Thyroid gland (tissue), 4 donors: ENCODE measurements at regions not wholly inside any gene's neighbourhood (a gene's known extent, or its start where the extent isn't known, plus 50 kb on each side); places are given as distances from the start of the nearest gene placed in this dataset.

Experiments
- DNase-seq, 2 donors: peaks; one replicate each; pipeline ENCODE4 v3.0.0-alpha.2; 2019
- H3K27ac ChIP-seq, 3 donors: fragments of 200-600 bp; sonication (generic); 1 replicate in 2 of 3; 2 replicates in 1 of 3; pipeline ENCODE4 v1.5.1; 2016 to 2019; ENCODE audit warnings: mild to moderate bottlenecking in 1 of 3, moderate library complexity in 1 of 3
- H3K27me3 ChIP-seq: fragments of 200-600 bp; sonication (generic); one replicate; pipeline ENCODE4 v1.5.1; 2019
- H3K36me3 ChIP-seq, 2 donors: fragments of 200-600 bp; sonication (generic); one replicate each; pipeline ENCODE4 v1.5.1; 2016 to 2019
- H3K4me1 ChIP-seq, 2 donors: fragments of 200-600 bp; sonication (generic); one replicate each; pipeline ENCODE4 v1.5.1; 2017 to 2019
- H3K4me3 ChIP-seq, 3 donors: fragments of 200-600 bp; sonication (generic); replicated peaks in 1 of 3; 1 replicate in 2 of 3; 2 replicates in 1 of 3; pipeline ENCODE4 v1.5.1; 2016; ENCODE audit warnings: mild to moderate bottlenecking in 1 of 3
- H3K9me3 ChIP-seq: fragments of 200-600 bp; sonication (generic); one replicate; pipeline ENCODE4 v1.5.1; 2017
- POLR2A ChIP-seq, 2 donors: fragments of 450-650 bp; IDR thresholded peaks; one replicate each; pipeline ENCODE4 v1.6.1; 2017; ENCODE audit warnings: antibody characterized with exemption in 2 of 2, mild to moderate bottlenecking in 2 of 2, moderate library complexity in 1 of 2
- WGBS, 2 donors: methylation state at CpG; one replicate each; pipeline ENCODE4 v1.1.5; 2017; 5-methylcytosine and 5-hydroxymethylcytosine counted together
- intact Hi-C: fragments of 100-400 bp; cut with DNase I; formaldehyde crosslinking; loops from one replicate; pipeline ENCODE4 v1.15.1; 2023
- TF ChIP-seq, protein P1 (sequence below), 6 experiments: fragments of 200-600 bp in 3 of 6; fragments of 450-650 bp in 3 of 6; sonication (generic) in 3 of 6; IDR thresholded peaks; one replicate each; pipeline ENCODE4 v1.5.1; 2016 to 2019; ENCODE audit warnings: antibody characterized with exemption in 6 of 6, mild to moderate bottlenecking in 2 of 6, inconsistent platforms in 1 of 6, moderate library complexity in 1 of 6

DNA sequence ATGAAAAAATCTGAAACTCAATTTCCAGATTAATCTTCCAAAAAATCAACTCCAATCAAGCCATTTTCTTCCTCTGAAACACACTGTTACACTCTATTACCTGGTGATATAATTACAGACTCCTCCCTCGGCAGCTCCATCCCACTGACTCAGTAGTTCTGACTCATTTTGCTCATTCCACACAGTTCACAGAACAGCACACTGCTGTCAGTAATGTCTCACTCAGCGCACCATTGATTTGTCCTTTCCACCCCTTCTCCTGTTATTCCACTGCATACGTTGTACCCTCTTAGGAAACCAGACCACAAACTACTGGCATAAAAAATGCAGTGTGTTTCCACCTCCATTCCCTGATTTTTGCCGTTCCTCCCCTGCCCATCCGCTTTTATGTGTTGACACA lies 212.7 kb downstream of the SLIT2 start:
- Histone ChIP-seq H3K4me3 (no peak overlapping the region), H3K4me1 (no peaks in the 10 kb centered on the region), H3K27me3 (no peaks in the 10 kb centered on the region), H3K9me3 (no peaks in the 10 kb centered on the region), H3K36me3 (no peaks in the 10 kb centered on the region), H3K27ac (no peak overlapping the region)
- 92 to 93% methylated on average over 5 of the region's 5 CpGs for WGBS, 2 donors
- no peak for TF ChIP-seq POLR2A (IDR thresholded peaks at IDR 0.05)
- TF ChIP-seq, protein P1, sequence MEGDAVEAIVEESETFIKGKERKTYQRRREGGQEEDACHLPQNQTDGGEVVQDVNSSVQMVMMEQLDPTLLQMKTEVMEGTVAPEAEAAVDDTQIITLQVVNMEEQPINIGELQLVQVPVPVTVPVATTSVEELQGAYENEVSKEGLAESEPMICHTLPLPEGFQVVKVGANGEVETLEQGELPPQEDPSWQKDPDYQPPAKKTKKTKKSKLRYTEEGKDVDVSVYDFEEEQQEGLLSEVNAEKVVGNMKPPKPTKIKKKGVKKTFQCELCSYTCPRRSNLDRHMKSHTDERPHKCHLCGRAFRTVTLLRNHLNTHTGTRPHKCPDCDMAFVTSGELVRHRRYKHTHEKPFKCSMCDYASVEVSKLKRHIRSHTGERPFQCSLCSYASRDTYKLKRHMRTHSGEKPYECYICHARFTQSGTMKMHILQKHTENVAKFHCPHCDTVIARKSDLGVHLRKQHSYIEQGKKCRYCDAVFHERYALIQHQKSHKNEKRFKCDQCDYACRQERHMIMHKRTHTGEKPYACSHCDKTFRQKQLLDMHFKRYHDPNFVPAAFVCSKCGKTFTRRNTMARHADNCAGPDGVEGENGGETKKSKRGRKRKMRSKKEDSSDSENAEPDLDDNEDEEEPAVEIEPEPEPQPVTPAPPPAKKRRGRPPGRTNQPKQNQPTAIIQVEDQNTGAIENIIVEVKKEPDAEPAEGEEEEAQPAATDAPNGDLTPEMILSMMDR (IDR thresholded peaks at IDR 0.05) = no peak
- intact Hi-C loops = no loop called here
- no peak for DNase-seq

DNA sequence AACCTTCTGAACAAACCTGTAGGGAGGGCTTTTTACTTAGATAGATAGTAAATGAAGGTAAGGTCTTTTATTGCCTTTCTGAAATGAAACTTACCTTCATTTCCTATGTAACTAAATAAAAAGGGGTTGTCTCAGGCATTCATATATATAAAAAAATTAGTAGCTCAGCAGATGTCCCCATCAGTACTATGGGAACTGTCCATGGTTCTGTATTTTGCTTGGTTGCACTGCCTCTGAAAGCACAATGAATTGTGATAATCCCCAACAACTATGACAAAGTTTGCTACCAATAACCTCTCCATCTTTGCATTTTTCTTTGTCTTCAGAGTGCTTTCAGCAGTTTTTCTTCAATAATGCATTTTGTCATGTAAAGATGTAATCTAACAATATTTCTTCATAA lies 222.4 kb downstream of the SLIT2 start:
- TF ChIP-seq POLR2A (IDR thresholded peaks at IDR 0.05) = no peak
- TF ChIP-seq, protein P1 (IDR thresholded peaks at IDR 0.05) = no peak
- intact Hi-C loops = no loop called here
- H3K27ac ChIP-seq = no peak overlapping the region

DNA sequence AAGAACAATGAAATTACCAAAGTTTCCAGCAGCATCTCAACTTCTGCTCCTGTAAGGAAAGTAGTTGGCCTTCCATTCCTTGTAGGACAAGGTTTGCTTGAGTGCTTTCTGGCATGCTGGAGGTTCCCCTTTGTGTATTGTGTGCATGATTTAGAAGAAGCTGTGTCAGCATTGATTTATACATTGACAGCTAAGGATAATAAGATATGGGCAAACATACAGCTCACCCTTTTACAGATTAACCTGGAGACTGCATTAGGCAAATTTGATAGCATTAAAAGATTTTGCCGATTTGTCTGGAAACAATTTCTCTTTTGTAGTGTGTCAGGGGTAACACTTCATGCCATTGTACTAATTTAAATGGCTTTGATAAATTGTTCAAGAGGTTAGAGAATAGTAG lies 221.8 kb upstream of the PACRGL start:
- no peak for DNase-seq
- 89 to 90% methylated on average over 1 of the region's 1 CpG for WGBS, 2 donors
- TF ChIP-seq POLR2A (IDR thresholded peaks at IDR 0.05) = no peak
- TF ChIP-seq, protein P1 (IDR thresholded peaks at IDR 0.05) = no peak
- Histone ChIP-seq H3K4me3 (no peak overlapping the region), H3K27ac (no peak overlapping the region), H3K9me3 (no peaks in the 10 kb centered on the region), H3K27me3 (no peaks in the 10 kb centered on the region), H3K4me1 (no peaks in the 10 kb centered on the region), H3K36me3 (no peaks in the 10 kb centered on the region)
- intact Hi-C loops = no loop called here

More for the DNA sequence above, 222.4 kb downstream of the SLIT2 start:
- DNase-seq = no peak
- Histone ChIP-seq H3K9me3 (no peaks in the 10 kb centered on the region), H3K36me3 (no peaks in the 10 kb centered on the region), H3K4me3 (no peak overlapping the region), H3K4me1 (no peaks in the 10 kb centered on the region), H3K27me3 (no peaks in the 10 kb centered on the region)

DNA sequence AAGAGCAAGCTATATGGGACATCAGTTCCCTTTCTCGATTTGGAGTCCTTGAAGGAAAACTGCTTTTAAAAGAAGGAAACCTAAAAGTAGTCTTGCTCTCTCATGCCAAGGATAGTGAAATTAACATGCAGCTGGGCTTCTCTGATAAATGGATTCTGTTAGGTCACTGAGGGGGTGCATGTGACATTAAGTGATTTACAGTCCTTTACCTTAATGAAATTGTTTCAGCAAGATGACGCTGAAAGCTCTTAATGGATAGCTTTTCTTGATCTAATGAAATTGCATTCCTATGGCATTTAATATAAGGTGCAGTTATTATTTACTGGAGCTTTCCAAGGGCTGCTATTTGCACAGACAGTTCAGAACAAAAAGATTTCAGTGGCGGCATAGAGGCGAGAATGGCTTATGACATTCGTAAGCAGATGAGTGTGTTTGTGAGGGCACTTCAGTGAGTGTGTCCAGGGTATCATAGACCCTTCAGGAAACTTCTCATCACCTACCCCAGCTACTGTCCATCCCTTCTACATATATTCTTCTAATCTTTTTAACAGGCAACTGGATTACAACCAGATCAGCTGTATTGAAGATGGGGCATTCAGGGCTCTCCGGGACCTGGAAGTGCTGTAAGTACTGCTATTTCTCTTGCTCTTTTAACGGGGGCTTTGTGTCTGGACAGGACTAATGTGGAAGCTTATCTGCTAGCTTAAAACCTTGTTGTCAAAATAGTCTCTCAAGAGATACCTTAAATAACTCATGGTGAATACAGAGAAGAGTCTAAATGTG lies 219.9 kb upstream of the PACRGL start:
- H3K4me1 ChIP-seq = no peaks in the 10 kb centered on the region
- no peak overlapping the region for H3K27ac ChIP-seq
- TF ChIP-seq POLR2A (IDR thresholded peaks at IDR 0.05) = no peak
- TF ChIP-seq, protein P1 (IDR thresholded peaks at IDR 0.05) = no peak
- no peak for DNase-seq
- WGBS, 2 donors = 78 to 81% methylated on average over 7 of the region's 7 CpGs
- H3K4me3 ChIP-seq = no peak overlapping the region
- H3K36me3 ChIP-seq = no peaks in the 10 kb centered on the region
- no peaks in the 10 kb centered on the region for H3K27me3 ChIP-seq
- intact Hi-C loops = no loop called here
- no peaks in the 10 kb centered on the region for H3K9me3 ChIP-seq

DNA sequence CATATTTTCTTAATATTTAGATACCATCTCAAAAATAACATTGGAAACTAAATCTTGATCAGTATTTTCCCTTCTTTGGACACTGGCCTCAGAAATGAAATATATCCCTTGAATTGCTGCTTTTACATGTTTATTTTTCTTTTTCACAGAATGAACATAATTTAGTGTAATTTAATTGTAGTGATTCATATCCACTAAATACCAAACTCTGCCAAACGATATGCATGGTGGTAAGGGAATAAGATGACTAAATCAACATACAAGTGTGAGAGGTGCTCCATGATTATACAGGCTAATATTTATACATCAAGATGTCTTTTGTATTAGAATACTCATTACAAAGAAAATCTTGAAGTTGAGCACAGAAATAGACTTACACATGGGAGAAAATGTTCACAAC lies 216.8 kb upstream of the PACRGL start:
- WGBS, 2 donors = 64 to 76% methylated on average over 1 of the region's 1 CpG
- Histone ChIP-seq H3K4me3 (no peak overlapping the region), H3K27me3 (no peaks in the 10 kb centered on the region), H3K9me3 (no peaks in the 10 kb centered on the region), H3K27ac (no peak overlapping the region), H3K4me1 (no peaks in the 10 kb centered on the region), H3K36me3 (no peaks in the 10 kb centered on the region)
- no peak for DNase-seq
- TF ChIP-seq, protein P1 (IDR thresholded peaks at IDR 0.05) = no peak
- no peak for TF ChIP-seq POLR2A (IDR thresholded peaks at IDR 0.05)
- intact Hi-C loops = no loop called here
